GM18870 (cell line): ENCODE measurements at regions not wholly inside any gene's neighbourhood (a gene's known extent, or its start where the extent isn't known, plus 50 kb on each side); places are given as distances from the start of the nearest gene placed in this dataset.

ENCODE experiments used
- ATAC-seq: cut with Tn5 transposase; IDR thresholded peaks from one replicate; pipeline ENCODE4 v1.9.1; 2021; ENCODE audit warnings: moderate library complexity; ENCODE audit not compliant: unreplicated experiment

DNA sequence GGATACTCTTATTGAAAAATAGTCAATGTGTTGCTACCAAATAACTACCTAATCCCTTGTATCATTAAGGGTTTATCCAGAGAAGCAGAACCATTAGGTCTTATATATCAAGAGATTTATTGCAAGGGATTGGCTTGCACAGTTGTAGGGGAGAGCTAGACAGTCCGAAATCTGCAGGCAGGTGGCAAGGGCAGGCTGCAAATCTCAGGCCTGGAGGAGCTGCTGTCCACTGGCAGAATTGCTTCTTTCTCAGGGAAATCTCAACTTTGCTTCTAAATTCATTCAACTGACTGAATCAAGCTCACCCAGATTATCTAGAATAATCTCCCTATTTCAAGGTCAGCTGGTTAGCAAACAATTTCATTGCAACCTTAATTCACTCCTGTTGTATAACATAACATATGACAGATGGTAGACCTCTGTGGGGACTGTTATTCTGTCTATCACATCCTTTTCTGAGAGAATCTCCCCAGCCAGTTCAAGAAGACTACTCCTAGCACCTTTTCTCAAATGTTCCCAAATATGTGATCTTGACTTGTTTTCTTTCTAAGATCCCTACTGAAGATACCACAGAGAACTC, 194.2 kb downstream of the NHLRC3 start:
- ATAC-seq: no peak

DNA sequence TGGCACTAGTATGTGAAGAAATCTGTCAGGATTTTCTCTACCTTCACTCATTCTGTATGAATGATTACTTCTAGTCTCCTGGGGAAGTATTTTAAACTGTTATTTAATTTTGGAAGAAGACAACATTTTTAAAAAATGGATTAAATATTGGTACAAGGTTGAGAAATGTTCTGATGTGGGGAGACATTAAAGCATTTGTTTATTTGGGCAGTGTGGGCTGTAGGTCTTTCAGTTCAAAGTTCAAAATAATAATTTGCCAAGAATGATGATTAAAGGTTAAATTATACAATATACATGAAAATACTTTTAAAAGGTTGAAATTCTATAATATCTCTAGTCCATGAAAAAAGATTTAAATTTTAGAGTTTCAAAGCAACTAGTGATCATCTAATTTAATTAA, 194.7 kb downstream of the NHLRC3 start:
- ATAC-seq: no peak

DNA sequence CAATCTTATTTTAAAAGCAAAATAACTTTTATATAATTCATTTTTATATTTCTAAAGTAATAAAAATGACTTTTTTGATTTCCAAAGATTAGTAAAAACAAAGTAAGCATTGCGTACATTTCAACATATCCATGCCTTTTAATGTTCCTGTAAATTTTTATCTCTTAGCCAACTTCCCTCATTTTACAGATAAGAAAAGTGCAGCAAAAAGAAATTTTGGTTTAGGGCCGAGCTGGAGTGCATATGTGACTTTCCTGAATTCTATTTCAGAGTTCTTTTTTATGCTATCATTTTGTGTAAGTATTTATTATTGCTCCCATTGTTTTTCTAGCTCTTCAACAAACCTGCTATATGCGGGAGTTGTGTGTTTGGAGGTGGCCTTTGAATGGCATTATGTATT, 195.3 kb downstream of the NHLRC3 start:
- ATAC-seq: no peak

DNA sequence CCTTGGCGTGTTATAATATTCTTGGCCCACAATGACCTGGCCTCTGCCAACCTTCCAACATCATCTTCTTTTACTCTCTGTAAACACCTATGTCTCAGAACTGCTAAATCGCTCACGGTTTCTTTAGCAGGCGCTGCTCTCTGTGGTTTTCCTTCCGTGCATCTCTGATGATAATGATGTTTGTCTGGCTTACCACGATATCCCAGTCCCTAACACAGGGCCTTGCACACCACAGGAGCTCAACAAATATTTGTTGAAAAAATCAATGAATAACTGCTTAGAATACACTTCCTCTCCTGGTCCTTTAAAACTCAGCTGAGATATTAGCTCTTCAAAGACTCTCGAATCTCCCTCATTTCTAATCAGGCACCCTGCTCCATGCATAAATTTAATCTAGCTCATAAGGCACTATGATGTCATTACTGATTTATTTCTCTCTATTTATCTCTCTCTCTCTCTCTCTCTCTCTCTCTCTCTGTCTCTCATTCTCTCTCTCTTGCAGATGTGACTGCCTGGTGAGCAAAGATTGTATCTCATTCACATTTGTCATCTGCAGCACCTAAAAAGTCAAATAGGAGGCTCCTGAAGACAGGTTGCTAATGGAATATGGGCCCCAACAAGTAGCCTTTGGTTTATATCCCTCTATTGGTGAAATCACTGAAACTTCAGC, 206.4 kb downstream of the NHLRC3 start:
- no peak for ATAC-seq

DNA sequence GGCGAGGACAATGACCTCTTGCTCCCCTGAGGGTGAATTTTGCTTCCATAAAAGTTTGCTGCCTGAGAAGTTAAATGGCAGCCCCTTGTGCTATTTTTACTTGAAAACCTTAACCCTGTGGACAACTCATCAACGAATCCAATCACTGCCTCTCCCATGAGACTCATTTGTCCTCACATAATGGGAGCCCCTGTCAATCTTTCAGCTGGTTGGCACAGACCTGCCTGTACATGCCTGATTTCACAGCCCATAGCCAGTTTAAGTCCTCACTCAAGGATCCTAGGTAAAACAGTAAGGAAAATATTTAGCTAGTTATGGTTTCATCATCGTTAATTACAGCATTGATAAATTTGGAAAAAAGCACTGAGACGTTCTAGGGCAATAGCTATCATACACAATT, 207.4 kb downstream of the NHLRC3 start:
- ATAC-seq: no peak

DNA sequence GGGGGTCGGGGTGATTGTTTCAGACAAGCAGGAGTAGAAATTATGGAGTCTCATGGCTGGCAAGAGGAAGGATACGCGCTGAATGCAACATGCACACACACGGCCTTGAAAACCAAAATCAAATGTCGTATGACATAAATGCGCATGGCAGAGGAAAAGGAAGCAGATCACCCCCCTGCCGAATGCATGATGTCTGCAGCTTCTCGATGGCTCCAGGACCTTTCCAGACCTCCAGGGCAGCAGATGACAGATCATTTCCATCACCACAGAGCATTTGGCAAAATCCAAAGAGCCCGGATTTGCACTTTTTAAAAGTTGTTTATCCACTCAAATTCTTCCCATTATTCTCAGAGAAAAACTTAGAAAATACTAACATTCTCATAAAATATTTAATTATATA, 211.7 kb downstream of the NHLRC3 start:
- ATAC-seq: no peak

DNA sequence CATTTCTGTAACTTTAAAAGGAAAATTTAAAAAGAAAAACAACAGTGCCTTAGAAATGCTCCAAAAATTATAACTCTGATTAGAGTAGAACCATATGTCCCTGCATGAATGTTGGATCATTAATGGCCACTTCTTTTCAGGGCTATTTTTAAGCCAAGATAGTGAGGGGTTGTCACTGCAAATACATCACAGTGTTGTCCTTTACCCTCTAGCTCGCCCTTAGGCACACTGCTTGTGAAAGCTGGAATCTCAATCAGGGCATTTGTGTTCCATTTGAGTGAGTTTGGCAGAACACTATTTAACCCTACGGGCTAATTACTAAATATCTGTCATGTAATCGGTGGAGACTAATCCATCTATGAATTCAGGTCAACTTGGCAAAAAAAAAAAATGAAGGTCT, 212.2 kb downstream of the NHLRC3 start:
- ATAC-seq: no peak

DNA sequence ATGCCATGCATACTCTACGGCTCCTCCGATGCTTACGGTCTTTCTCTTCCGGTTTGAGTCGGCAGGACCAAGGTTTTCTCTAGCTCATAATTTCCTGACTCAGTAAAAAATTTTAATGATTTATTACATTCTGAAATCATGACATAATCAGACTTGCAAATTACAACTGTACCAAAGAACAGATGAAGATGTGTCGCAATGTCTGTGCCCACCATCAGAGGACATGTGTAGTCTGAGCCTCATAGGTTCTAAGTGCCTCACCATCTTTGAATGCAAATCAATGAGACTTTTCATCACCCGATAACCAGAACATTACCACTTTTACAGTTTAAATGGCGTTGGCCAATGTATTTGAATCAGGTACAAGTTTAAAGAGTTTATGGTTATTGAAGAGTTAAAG, 213.1 kb downstream of the NHLRC3 start:
- no peak for ATAC-seq

DNA sequence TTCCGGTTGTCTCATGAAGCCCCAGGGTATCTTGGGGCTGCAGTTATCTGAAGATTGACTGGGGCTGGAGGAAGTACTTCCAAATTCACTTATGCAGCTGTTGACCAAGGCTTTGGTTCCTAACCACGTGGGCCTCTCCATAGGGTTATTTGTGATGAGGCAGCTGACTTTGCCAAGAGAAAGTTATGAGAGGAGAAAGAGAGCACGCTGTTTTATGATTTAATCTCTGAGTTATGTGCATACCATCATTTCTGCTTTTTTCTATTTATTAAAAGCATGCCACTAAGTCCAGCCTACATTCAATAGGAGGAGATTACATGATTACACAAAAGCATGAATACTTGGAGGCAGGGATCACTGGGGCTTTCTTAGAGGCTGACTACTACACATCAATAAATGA, 215.5 kb downstream of the NHLRC3 start:
- no peak for ATAC-seq

DNA sequence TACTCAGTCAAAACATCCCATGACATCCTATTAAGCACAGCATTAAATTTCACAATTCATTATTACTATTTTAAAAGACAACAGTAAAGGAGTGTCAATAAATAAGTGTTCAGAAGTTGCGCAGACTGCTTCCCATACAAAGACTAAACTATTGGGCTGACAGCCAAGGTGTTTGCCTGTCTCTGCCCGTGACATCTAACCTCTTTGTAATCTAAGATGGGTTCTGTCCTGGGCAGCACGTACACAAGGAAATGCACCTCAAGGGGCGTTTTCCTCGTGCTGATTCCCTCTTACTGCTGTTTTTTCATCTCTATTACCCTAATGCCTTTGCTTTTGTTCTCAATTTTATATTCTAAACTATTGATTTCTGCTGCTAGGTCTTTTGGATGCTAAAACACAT, 216.3 kb downstream of the NHLRC3 start:
- ATAC-seq: no peak

DNA sequence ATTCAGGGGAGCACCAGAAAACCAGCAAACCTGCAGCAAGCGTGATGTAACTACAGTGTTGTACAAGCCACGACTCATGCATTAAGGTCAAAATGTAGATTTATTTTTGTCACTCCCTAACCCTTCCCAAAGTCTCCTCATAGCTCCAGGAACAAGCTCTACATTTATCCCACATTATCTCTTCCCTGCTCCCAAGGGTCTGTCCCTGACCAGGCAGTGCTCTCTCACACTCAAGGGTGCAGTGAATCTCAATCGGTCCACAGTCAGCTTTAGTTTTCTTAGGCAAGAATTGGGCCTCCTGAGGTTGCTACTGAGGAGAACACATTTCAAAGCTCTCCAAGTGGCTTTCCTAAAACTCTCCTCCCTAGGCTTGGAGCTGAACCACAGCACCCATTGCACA, 219.4 kb downstream of the NHLRC3 start:
- no peak for ATAC-seq

DNA sequence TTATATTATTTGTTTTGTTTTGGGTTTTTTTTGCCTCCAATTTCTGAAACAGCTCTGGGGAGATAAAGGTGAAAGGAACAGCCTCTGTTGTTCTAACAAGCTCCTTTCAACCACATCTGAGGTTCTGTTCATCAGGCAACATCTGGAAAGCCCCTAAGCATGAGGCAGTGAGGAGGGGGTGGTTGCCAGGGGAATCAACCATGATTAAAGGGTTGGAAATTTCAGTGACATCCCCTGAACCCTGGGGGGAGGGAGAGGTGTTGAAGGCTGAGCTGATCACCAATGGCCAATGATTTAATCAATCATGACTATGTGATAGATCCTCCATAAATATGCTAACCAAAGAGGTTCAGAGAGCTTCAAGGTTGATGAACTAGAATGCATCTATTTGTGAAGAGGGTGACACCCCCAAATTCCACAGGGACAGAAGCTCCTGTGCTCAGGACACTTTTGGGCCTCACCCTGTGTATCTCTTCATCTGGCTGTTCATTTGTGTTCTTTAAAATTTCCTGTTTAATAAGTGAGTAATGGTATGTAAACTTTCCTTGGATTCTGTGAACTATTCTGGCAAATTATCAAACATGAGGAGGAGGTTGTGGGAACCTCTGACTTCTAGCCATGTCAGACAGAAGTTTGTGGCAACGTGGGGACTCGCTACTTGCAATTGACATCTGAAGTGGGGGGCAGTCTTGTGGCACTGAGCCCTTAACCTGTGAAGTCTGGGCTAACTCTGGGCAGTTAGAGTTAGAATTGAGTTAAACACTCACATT, 221.3 kb downstream of the NHLRC3 start:
- ATAC-seq: peak; percentile 63

DNA sequence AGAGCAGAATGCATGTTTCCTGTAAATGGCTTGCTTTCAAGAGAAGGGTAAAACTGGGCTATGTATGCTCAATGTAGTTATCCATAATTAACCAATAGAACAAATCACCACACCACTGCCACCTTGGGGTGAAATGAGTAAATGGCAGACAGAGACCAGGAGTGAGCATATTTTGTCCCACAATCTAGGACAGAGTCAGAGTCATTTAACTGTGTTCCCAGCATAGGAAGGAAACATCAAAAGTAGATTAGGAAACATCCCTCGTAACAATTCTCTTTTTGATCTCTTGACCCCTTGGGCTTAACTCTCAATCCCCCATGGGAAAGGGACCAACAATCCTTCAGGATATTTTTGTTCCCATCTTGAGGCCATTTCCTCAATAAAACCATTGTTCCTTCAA, 224.8 kb downstream of the NHLRC3 start:
- ATAC-seq: peak; percentile 68

DNA sequence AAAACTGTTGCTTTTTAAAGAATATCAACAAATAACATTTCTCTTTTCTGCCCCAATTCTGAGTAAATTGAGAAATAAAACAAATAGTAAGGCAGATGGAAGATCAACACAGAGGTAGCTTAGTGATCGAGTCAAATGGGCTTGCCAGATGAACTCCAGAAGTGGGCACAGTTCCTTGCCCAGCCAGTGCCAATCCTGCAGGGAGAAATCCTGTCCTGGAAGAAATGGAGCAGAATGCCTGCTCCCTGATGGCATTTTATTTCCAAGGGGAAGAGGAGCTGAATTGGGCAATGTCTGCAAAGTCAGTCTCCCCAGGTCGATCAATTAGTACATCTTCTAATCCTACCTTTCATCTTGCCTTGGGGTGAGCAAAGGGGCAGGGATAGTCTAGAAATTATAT, 225.3 kb downstream of the NHLRC3 start:
- no peak for ATAC-seq

DNA sequence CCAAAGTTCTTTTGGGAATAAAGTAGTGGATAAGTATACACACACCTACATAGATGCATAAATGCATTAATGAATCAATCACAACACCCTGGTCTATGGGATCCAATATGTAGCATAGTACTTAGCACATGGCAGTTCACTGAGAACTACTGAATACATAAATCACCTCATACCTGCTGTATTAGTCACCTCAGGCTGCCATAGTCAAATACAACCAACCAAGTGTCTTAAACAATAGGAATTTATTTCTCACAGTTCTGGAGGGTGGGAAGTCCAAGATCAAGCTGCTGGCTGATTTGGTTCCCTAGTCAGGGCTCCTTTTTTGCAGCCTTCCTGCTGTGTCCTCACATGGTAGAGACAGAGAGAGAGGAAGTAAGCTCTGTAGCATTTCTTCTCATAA, 228.2 kb downstream of the NHLRC3 start:
- no peak for ATAC-seq

DNA sequence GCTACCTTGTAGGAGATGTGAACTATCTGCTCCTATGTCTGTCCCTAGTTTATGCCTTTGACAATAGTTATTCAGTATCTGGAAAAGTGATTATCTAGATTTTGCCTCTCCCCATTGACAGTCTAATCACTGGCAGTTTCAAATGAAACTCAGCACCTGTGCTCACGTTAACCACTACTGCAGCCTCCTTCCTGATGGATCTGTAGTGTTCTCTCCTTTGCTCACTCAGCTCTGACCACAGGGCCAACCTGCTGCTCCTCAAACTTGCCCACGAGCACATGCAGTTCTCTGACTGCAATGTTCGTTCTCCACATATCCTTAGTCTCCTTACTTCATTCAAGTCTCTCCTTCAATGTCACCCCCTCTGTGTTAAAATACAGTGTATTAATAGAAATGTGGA, 230.1 kb downstream of the NHLRC3 start:
- ATAC-seq: no peak

DNA sequence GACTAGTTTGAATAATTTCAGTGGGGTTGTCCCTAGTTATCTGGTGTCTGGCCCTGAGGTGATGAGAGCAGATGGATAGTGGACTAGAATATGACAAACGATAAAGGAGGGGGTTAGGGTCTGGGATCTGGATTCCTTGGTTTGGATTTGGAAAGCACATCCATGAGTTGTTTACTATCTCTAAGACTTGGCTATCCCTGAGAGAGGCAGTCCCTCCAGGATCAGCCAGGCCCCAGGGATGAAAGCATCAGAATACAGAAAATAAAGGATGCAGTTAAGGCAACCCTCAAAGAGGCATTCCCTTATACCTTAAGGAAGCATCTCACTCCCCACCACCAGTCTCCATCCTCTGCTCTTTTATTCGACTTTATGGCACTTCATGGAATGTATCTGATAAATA, 230.7 kb downstream of the NHLRC3 start:
- no peak for ATAC-seq

DNA sequence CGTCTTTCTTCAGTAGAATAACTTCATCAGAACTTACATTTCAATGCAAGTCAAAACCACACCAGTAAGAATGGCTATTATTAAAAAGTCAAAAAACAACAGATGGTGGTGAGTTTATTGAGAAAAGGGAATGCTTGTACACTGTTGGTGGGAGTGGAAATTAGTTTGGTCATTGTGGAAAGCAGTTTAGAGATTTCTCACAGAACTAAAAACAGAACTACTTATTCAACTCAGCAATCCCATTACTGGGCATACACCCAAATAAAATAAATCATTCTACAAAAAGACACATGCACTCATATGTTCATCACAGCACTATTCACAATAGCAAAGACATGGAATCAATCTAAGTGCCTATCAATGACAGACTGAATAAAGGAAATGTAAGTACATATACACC, 231.2 kb downstream of the NHLRC3 start:
- peak; percentile 52 for ATAC-seq

DNA sequence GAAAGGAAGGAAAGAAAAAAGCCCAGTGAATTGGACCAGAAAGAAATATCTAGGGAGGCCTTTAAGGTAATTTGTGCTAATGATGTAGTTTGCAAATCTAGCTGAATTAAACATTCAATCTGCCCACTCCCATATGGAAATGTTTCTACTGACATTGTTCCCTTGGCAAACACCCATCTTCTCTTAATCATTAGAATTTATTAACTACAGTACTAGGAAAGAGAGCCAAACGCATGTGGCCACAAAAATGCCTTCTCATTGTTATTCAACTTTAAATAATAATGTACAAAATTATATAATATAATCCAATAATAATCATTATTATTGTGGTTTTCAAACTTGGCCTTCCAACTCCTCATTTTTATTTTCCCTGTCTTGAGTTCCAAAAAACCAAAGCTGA, 234.7 kb downstream of the NHLRC3 start:
- no peak for ATAC-seq

DNA sequence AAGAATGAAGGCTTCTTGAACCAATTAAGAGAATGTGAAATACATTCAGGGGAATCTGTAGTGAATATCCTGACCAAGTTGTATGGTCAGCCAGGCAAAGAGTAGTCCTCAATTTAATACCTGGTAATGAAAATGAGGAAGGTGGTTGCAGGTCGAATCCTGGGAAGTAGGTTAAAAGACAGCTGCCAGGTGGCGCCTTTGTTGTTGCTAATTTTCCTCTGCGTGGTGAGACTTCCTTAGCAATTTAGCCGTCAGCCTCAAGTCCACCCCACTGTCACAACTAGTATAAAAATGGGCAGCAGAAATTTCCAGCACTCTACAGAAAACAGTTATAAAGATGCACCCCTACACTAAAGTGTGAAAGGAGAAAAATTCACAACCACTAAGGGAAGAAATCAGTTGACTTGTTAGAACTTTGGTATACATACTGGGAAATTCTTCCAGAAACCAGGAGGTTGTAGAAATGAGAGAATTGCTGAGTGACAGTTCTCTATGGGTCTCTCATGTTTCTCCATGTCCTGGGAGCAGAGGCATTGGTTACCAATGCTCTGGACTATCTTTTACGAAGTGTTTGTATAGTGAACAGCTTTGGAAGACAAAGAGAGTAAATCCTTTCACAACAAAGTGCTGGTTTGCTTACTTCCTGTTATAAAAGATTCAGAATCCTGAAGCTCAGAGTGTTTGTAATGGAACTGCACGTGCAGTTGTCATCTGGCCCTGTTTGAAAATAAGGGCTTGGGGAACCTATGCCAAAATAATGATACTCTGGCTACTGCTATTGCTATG, 235.9 kb downstream of the NHLRC3 start:
- no peak for ATAC-seq

DNA sequence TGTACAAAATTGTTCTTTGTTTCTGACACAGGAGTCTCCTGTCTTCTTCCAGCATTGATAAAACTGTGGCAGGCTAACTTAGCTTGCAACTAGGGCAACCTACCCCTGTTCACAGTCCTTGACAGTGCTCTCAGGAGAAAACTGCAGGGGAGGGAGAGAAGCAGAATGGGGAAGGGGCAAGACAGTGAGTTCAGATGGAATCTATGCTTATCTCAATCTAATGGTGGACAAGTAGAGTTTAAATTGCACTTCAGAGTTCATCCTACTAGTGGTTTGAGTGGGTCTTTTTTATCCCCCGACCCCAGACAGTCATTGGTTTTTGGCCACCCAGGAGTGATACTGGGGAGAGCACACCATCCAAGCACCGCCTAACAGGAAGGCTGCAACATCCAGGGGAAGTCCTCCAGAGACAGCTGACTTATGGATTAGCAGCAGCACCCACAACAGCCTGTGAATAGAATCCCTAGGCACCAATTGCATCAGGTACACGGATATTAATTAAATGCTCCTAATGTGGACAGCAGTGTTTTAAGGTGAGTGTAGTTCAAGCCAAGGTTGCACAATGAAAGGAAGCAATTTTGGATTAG, 236.6 kb downstream of the NHLRC3 start:
- ATAC-seq: no peak
